ENCODE measurements at regions not wholly inside any gene's neighbourhood (a gene's known extent, or its start where the extent isn't known, plus 50 kb on each side); places are given as distances from the start of the nearest gene placed in this dataset.
A peak's percentile ranks its signal among the peaks of the same experiment; 100 is the strongest.
"Not testable (repeated sequence)": the region's sequence is repeated elsewhere in the genome, so short reads cannot be mapped to it uniquely, and the experiment has no call there.

DNA sequence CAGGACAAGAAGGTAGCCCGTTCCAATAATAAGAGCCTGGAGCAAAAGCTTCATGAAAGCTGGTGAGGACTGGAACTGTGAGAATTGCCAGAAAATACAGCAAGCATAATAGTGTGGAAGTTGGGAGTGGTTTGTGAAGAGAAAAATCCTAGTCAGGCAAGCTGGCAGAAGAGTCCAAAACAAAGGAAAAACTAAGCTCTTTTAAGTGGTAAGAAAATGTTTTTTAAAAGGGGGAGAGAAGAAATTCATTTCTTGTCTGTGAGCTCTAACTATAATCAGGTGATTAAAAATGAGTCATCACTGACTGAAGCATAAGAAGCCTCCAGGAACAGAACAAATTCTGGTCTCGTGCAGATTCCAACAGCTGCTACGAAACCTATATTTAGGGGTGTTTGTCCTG, 102.6 kb downstream of the CAAP1 start:
- peak in 1 of 2 donors; percentile 2 for DNase-seq (ENCODE audit: low read depth in 2 of 2)

GRCh38 chr9:26786564-26786963, 106.0 kb downstream of the CAAP1 start:
- DNase-seq (ENCODE audit: low read depth in 2 of 2): no peak

- no peak for DNase-seq (ENCODE audit: low read depth in 2 of 2)
These were observed 109.7 kb downstream of the CAAP1 start for GRCh38 chr9:26782899-26783298.

DNA sequence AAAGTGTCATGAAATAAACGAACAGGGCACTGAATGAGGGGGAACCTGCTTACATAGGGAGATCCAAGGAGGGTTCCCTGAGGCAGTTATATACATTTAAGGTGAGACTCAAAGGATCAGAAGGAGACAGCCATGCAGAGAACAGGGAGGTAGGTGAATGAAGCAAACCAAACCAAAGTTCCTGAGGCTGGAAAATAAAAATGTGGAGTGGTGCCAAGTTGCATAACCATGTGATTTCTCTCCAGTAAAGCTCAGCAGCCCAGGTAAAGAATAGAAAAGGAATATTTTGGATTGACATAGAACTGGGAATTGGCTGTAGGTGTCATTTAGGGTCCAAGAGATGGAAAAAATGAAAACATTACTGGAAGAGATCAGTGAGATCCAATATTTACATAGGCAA, 110.7 kb downstream of the CAAP1 start:
- peak in 1 of 2 donors; percentile 12 for DNase-seq (ENCODE audit: low read depth in 2 of 2)

DNA sequence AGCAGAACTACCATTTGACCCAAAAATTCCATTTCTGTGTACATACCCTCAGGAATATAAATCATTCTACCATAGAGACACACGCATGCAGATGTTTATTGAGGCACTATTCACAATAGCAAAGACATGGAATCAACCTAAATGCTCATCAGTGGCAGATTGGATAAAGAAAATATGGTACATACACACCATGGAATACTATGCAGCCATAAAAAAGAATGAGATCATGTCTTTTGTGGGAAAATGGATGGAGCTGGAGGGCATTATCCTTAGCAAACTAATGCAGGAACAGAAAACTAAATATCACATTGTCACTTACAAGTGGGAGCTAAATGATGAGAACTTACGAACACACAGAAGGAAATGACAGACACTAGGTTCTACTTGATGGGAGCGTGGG, 112.3 kb downstream of the CAAP1 start:
- not testable (repeated sequence) for DNase-seq (ENCODE audit: low read depth in 2 of 2)

- no peak for DNase-seq (ENCODE audit: low read depth in 2 of 2)
These were observed 113.5 kb downstream of the CAAP1 start for GRCh38 chr9:26779062-26779461.

- DNase-seq (ENCODE audit: low read depth in 2 of 2): no peak
These were observed 117.2 kb downstream of the CAAP1 start for GRCh38 chr9:26775391-26775790.

DNA sequence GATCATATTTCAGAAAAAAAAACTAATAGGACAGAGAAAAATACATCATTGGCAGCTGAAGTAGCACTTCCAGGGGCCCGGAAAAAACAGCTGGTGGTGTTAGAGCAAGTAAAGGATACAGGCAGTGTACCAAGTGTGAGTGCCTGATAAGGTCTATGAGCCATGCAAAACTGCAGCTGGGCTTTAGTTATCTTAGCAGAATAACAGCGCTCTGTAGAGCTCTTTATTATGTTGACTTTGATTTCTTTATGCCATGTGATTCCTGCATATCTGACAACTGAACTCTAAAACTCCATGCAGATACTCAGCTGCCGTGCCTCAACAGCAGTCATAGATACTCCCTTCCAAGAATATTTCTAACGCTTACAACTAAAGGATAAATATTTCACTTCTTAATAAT, 119.5 kb downstream of the CAAP1 start:
- DNase-seq (ENCODE audit: low read depth in 2 of 2): no peak

GRCh38 chr9:26770821-26771220, 121.8 kb downstream of the CAAP1 start:
- DNase-seq (ENCODE audit: low read depth in 2 of 2): no peak

- no peak for DNase-seq (ENCODE audit: low read depth in 2 of 2)
These were observed 124.5 kb downstream of the CAAP1 start for GRCh38 chr9:26768145-26768544.

DNA sequence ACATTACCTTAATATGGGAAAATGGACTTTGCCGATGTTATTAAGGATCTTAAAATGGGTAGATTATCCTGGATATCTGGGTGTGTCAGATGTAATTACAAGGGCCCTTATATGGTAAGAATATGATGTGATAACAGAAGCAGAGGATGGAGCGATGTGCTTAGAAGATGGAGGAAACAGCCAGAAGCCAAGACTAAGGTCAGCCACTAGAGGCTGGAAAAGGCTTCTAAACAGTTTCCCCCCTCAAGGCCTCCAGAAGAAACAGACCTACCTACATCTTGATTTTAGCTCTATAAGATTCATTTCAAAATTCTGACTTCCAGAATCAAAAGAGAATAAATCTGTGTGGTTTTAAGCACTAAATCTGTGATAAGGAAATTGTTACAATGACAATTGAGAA, 131.9 kb downstream of the CAAP1 start:
- DNase-seq (ENCODE audit: low read depth in 2 of 2): no peak

DNA sequence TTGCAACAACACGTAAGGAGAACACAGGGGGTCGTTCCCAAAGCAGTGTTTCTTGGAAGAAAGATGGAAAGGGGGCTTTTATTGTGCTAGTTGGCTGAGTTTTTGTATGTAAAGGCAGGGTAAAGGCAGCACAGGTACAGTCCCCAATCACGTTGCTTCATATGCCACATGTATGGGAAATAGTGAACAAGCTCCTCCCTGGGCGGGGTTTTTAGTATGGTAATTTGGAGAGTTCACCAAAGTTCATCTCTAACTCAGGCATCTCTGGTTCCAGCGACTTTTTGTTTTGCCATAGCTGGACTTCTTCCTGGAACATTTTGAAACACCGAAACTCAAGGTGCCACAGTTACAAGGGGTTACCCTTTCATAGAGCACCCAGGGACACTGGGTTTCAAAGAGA, 133.9 kb downstream of the CAAP1 start:
- DNase-seq (ENCODE audit: low read depth in 2 of 2): no peak

- no peak for DNase-seq (ENCODE audit: low read depth in 2 of 2)
These were observed 135.7 kb downstream of the CAAP1 start for GRCh38 chr9:26756881-26757280.

GRCh38 chr9:26755476-26755875, 137.1 kb downstream of the CAAP1 start:
- DNase-seq (ENCODE audit: low read depth in 2 of 2): no peak

DNA sequence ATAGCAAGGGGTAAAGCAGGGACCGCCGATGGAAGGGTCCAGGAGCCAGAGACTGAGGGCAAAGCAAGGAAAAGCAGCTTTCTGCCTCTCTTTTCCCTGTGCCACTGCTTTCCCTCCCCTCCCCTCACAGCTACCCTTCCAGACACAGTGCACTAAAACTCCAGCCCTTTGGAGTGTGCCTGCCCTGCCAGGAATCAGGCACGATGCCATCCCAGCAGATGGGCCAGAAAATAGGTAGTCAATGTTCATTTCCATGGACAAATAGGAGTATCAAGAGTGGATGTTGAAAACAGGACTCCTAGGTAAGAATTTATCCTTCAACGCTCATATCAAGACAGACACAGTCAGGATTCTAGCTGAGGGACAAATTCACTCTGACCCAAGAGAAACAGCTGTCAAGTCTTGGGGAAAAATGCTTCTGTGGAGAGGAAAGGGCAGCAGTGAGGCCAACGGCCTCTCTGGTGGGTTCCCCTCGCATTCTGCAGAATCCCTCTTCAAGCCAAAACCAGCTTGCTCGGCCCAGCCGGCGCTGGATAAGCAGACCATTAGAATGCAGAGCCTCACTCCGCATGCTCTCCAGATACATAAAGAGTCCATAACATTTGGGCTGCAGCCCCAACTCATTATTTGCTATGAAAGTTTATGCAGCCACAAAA, 138.0 kb downstream of the CAAP1 start:
- DNase-seq (ENCODE audit: low read depth in 2 of 2): no peak

- DNase-seq (ENCODE audit: low read depth in 2 of 2): no peak
These were observed 138.6 kb downstream of the CAAP1 start for GRCh38 chr9:26753971-26754370.

GRCh38 chr9:26750162-26750561, 142.4 kb downstream of the CAAP1 start:
- no peak for DNase-seq (ENCODE audit: low read depth in 2 of 2)

GRCh38 chr9:26748449-26749058, 144.0 kb downstream of the CAAP1 start:
- DNase-seq (ENCODE audit: low read depth in 2 of 2): no peak

DNA sequence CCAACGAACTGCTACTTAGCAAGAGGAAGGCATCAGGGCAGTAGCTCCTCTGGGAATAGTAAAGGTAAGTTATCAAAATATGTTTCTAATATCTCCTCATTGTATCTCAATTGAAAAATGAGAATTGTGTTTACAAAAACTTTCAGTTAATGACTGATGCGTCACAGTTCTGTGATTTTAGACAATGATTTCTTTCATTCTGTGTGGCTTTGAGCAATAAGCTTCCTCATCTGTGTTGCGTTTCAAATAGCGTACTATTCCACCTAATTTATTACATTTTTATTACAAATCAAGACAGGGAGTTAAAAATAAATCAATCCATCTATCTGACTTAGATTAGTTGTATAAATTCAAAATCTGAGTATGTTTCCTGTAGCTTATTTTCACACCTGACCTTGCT, 145.0 kb downstream of the CAAP1 start:
- no peak for DNase-seq (ENCODE audit: low read depth in 2 of 2)

- DNase-seq (ENCODE audit: low read depth in 2 of 2): peak; percentile 3 to 45
These were observed 146.1 kb downstream of the CAAP1 start for GRCh38 chr9:26746357-26747072.

- no peak for DNase-seq (ENCODE audit: low read depth in 2 of 2)
These were observed 147.5 kb downstream of the CAAP1 start for GRCh38 chr9:26745111-26745510.

DNA sequence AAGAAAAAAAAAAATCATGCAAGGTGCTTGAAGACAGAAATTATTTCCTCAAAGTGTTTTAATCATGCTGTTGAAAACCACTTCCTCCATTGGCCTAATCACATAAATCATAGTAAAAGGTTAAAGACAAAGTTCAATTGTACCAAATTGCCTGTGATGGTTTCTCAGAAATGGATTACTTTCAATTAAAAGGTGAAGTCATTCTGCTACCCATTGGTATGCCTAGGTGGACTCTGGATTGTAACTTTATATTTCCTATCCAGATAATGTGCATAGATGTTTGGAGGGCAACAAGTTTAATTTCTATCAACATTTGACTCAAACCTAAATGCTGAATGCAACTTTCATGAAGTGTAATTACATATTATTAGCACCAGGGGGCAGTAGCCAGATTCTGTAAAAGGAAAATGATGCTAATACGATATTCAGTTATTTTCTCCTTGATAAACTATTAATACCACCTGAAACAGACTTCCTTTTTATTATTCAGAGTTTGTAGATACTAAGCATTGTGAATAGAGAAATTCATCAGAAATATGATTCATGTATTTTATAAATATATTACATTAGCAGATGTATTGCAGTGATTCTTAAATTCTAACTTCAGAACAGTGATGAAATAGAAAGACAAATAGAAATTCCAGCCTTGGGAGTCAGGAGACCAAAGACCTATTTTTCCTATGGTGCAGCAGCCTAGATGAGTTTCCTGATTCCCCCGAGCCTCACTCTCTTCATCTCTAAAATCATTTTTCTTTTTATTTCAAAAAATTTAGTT, 148.2 kb downstream of the CAAP1 start:
- peak; percentile 44 to 56 for DNase-seq (ENCODE audit: low read depth in 2 of 2)
